HG03432 (cell line): ENCODE measurements at regions not wholly inside any gene's neighbourhood (a gene's known extent, or its start where the extent isn't known, plus 50 kb on each side); places are given as distances from the start of the nearest gene placed in this dataset.

Experiments used
- ATAC-seq: cut with Tn5 transposase; IDR thresholded peaks from one replicate; pipeline ENCODE4 v1.9.1; 2021; ENCODE audit warnings: mild to moderate bottlenecking, moderate library complexity; ENCODE audit not compliant: unreplicated experiment

- ATAC-seq: no peak
These were observed 523.3 kb upstream of the RGS18 start for GRCh38 chr1:191634801-191635508.

- no peak for ATAC-seq
These were observed 521.9 kb upstream of the RGS18 start for GRCh38 chr1:191636345-191636744.

GRCh38 chr1:191641420-191642260 is 516.6 kb upstream of the RGS18 start:
- no peak for ATAC-seq

- ATAC-seq: no peak
These were observed 515.2 kb upstream of the RGS18 start for GRCh38 chr1:191643060-191643459.

- no peak for ATAC-seq
These were observed 509.3 kb upstream of the RGS18 start for GRCh38 chr1:191648939-191649338.

GRCh38 chr1:191662051-191662450 is 496.2 kb upstream of the RGS18 start:
- ATAC-seq: no peak

GRCh38 chr1:191662746-191663145 is 495.5 kb upstream of the RGS18 start:
- no peak for ATAC-seq

- ATAC-seq: no peak
These were observed 489.7 kb upstream of the RGS18 start for GRCh38 chr1:191668525-191668924.

GRCh38 chr1:191669629-191670028 is 488.6 kb upstream of the RGS18 start:
- ATAC-seq: no peak

GRCh38 chr1:191671236-191671635 is 487.0 kb upstream of the RGS18 start:
- ATAC-seq: no peak

- ATAC-seq: no peak
These were observed 483.6 kb upstream of the RGS18 start for GRCh38 chr1:191674626-191675179.

GRCh38 chr1:191675856-191676783 is 482.1 kb upstream of the RGS18 start:
- peak; percentile 57 for ATAC-seq

- no peak for ATAC-seq
These were observed 472.6 kb upstream of the RGS18 start for GRCh38 chr1:191685669-191686068.

- no peak for ATAC-seq
These were observed 470.5 kb upstream of the RGS18 start for GRCh38 chr1:191687721-191688120.

- ATAC-seq: no peak
These were observed 467.3 kb upstream of the RGS18 start for GRCh38 chr1:191690931-191691330.

GRCh38 chr1:191693797-191694196 is 464.5 kb upstream of the RGS18 start:
- no peak for ATAC-seq

GRCh38 chr1:191695865-191696264 is 462.4 kb upstream of the RGS18 start:
- ATAC-seq: peak; percentile 93

GRCh38 chr1:191696354-191696753 is 461.9 kb upstream of the RGS18 start:
- ATAC-seq: no peak

GRCh38 chr1:191697556-191697955 is 460.7 kb upstream of the RGS18 start:
- ATAC-seq: no peak

GRCh38 chr1:191698246-191698645 is 460.0 kb upstream of the RGS18 start:
- ATAC-seq: no peak

- no peak for ATAC-seq
These were observed 458.9 kb upstream of the RGS18 start for GRCh38 chr1:191699343-191699742.
